ENCODE measurements at regions not wholly inside any gene's neighbourhood (a gene's known extent, or its start where the extent isn't known, plus 50 kb on each side); places are given as distances from the start of the nearest gene placed in this dataset.

DNA sequence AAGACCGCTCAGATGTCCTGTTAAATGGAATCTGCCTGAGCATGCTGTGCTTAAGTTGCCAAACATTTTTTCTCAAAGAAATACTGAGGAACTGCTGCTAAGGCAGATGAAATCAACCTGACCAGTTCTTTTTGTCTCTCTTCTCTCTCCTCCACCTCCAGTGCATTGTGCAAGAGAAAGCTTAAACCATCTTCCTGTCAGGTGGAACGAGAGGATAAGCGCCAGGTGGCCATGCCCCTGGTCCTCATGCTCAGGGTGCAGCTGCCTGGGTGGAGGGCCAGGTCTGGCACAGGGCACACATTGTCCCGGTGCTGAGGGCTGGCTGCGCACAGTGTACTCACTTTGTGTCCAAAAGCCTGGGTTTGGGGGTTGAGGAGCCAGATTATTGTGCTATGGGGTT lies 176.2 kb upstream of the TP63 start:
- DNase-seq (ENCODE audit: low spot score) (no peak), ATAC-seq (no peak)

DNA sequence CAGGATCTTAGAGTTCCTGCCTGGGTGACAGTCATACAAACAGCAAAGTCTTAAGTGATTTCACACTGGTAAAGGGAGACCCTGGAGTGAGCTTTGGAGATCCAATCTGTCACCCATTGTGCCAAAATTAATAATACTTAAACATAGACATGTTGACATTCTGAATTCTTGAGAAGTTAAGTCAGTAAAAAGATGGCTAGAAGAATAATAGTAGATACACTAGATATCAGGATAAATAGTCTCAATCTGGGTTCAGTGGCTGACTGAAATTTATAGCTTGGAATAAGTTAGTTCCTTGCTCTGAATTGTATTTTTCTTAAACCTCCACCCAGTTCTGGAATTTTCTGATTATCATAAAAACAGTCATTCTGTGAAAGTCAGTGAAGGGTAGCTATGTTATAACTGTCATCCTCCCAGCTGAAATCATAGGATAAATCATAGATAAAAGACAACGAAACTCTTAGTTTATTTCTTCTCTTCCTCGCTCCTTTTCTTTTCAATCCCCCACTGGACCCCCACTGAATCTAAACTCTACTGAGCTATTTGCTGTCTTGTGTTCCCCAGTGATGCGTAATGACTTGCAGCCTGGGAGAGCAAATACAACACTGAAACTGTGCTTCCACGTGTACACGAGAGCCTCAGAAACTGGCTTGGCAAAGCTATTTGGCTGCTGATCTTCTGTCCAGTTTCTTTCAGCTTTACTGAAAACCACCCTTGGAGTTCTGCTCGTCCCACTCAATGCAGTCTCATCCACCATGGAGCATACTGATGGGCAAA lies 175.4 kb upstream of the TP63 start:
- no peak for ATAC-seq
- no peak for DNase-seq (ENCODE audit: low spot score)

DNA sequence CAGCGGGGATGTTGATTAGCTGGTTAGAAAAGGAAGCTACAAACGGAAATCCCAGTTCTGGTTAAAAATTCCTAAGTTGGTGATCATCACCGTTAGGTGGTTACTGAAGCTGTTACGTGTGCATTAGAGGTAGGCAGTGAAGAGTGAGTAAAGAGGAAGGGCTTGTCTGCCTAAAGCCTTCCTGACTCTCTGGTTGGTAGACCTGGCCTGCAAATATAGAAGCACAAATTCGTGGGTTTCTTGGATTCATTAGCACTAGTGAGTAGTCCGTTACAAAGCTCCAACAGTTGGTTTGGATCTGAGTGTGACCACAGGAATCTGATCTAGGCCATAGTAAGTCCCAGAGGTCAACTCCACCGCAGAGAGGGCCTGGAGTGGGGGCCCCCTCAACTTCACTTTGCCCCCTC lies 174.0 kb upstream of the TP63 start:
- DNase-seq (ENCODE audit: low spot score) (no peak), ATAC-seq (no peak)

DNA sequence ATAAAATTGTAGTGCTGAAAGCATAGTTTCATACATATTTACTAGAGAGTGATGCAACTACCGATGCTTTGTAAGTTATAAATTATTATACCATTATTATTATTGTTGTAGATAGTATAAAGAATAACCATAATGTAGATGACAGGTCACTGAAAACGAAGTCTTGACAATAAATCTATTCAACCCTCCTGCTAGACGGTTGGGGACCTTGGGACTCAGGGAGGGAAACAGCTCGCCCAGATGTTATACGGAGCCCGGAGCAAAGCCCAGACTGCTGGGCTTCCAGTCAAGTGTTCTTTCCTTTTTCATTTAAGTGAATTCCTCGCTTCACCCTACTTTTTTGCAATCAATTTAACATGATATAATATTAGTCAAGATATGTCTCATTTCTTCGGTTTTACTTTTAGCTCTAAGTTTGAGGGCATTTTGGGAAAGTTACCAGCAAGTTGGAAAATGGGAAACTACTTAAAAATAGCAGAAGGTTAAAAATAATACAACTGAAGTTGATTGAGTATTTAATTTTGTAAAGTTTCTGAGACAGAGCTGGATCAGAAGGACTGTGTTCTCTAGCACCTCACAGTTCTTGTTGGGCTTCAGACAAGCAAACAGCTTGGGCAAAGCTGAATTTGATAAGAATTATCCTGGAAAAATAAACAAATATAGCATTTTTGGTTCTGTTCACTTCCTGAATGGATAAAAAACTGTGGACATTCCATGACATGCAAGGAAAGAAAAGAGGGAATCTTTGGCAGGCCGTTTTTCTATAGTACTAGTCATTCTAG lies 173.4 kb upstream of the TP63 start:
- ATAC-seq (no peak), DNase-seq (ENCODE audit: low spot score) (no peak)

DNA sequence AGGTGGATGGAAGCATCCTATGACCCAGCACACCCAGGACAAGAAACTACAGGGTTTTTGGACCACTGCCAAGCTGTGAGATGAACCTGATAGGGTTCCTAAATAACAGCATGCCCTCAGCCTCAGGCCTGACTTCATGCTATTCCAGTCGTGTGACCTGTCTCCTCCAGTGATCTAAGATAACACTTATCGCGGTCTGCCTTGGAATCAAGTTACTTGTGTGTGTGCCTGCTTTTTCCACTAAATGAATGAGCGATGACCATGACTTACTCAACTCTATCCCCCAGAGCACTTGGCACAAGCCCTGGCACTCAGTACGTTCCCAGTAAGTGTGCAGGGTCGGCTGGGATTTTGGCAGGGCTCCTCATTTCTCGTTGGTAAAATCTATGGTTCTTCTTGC lies 172.7 kb upstream of the TP63 start:
- ATAC-seq (no peak), DNase-seq (ENCODE audit: low spot score) (no peak)

DNA sequence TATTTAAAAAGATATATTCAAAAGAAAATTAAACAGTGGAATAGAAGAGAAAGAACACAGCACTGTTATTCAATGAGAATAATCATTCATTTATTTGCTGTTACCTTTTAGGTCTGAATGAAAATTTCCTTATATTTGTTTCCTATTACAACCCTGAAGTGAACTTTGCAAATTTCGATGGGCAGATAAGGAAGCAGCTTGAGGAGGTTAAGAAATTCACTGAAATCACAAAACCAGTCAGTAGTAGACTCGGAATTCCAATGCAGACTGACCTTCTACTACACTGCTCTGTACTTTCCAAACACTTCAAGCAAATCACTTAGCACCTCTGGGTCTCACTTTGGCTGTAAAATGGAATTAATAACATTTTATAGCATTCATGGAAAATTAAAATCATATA lies 172.0 kb upstream of the TP63 start:
- DNase-seq (ENCODE audit: low spot score) = no peak
- ATAC-seq = no peak

DNA sequence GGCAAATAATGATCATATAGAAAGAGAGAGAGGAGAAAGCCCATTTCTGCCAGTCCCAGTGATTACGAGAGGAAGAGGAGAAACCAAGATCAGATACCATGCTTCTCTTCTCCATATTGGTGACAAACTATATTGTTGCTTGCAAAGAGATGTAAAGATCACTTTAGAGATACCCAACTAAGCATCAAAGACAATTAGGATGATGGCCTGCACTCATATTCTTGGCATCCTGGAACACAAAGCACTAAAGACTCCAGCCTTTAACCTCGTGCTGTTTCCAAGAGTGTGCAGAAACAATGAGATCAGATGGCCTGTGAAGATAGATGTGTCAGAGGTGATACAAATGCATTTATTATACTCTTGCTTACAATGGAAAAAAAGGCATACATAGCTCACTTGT lies 170.7 kb upstream of the TP63 start:
- ATAC-seq (no peak), DNase-seq (ENCODE audit: low spot score) (no peak)

DNA sequence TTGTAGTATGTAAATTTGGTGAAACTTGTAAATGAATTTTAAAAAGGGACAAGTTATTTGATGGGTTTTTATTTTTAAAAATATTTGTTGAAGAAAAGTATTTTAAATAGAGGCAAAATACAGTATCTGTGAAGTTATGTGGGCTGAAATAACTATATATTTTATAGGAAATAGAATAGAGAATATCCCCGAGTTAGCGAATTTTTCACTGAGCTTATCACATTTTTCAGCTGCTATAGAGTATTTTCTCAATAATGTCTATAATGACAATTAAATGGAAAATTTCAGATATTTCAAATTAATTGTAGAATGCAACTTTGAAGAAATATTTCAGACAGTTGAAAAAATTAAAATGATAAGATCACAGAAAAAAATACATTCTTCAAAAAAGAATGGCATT lies 166.4 kb upstream of the TP63 start:
- ATAC-seq (no peak), DNase-seq (ENCODE audit: low spot score) (no peak)

DNA sequence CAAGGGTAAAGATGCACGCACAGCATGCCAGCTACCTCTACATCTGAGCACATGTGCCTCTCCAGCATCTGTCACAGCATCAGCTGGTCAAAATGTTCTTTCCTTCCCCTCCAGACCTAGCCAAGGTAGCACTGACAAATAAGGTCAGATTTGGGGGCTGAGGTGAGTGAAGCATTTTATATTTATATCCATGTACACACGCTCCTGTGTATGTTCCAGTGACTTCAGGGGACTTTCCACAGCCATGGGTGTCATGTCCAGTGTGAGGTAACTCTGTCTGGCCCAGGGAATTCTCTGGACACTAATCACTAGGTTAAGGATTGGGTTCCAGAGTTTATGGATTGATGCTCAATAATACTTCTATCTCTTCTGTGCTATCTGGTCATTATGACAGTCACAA lies 165.2 kb upstream of the TP63 start:
- ATAC-seq (no peak), DNase-seq (ENCODE audit: low spot score) (no peak)

DNA sequence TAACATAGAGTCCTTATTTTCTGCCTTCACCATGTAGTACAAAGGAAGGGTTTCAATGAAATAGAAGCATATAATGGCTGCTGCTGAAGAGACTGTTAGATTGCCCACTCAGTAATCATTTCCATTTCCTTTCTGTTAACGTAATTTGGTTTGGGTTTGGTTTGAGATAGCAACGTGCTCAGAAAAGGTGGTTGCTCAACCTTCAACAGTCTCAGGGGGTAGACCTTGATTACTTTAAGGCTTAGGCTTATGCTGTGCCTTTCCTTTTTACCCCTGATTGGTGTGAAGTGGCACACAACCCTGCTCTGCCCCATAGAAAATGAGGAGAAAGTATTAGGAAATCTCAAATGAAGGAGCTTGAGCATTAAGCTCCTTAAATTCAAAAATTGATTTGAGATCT lies 163.7 kb upstream of the TP63 start:
- ATAC-seq (no peak), DNase-seq (ENCODE audit: low spot score) (no peak)

DNA sequence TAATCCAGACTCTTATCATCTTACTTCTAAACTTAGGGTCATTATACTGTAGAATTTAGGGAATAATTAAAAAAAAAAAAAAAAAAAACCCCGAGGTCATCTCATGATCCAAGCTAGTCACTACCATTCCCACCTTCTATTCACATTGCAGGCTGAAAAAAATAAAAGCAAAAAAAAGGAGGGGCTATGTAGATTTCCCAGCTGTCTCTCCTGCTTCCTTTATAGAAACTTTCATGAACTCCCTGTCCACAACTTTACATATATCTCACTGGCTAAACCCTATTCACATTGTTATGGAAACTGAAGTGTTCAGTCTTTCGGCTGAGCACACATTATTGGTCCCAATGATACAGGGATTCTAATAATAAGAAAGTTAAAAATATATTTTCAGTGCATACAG lies 156.2 kb upstream of the TP63 start:
- ATAC-seq = no peak
- DNase-seq (ENCODE audit: low spot score) = no peak

DNA sequence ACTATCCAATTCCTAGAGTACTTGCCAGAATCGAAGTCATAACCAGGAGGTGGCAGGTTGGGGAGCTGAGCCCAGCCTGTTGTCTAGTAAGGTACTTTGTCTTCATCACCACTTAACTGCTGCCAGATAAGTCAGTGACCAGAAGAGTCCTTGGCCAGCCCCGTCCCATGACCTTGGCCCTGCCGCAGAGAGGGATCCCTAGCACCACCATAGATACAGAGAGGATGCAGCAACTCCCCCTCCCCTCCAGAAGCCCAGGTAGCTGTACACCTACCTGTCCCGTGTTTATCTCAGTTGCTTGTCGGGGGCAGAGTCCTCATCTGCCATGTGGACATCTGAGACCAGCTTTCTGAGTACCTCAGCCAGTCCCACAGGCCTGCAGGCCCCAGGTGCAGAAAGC lies 153.6 kb upstream of the TP63 start:
- DNase-seq (ENCODE audit: low spot score) (no peak), ATAC-seq (no peak)

DNA sequence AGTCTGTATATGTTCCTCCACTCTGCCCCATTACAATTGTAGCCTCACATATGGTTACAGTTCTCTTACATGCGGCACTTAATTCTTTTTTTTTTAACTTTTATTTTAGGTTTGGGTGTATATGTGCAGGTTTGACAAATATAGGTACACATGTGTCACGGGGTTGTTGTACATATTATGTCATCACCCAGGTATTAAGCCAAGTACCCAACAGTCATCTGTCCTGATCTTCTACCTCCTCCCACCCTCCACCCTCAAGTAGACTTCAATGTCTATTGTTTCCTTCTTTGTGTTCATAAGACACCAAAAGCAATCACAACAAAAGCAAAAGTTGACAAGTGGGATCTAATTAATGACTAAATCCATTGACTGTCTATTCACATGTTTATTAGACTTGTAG lies 144.6 kb upstream of the TP63 start:
- no peak for DNase-seq (ENCODE audit: low spot score)
- ATAC-seq = no peak

DNA sequence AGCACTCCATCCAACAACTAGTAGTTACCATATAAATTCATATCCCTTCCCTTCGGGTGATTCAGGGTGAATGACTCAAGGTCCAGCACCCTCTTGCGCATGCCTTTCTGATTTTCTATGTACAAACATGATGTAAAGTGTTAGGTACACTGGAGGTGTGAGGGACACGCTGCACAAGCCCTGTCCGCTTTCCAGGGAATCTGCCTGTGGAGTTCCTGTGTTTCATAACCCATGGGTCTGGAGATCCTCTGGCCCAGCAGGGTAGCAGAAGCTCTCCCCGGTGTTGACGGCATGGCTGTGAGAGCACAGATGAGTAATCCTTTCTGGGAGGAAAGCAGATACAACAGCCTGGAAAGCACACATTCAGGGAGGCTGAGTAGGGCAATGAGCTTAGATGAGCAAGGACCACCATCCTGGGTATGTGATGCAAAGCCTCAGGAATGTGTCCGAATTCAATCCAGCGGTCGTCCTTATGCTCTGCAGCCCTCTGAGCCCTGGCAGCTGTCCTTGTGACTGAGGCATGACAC lies 142.9 kb upstream of the TP63 start:
- no peak for ATAC-seq

DNA sequence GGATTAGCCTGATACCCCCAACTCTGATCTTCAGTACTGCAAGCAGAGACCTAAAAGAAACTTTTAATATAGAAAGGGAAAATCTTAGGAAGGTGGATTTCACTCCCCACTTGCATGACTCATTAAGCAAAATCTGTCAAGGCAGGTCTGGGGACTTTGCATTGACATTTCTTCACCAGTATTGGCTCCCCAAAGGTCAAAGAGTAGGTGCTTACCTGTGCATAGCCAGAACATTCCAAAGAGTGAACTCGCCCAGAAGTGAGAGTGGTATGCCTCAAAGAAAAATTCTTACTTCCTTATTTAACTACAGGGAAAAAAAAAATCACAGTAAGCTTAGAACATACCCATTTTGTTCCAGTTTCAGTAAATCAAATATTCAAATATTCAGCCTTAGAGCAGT lies 140.9 kb upstream of the TP63 start:
- no peak for ATAC-seq

More for the DNA sequence above, 142.9 kb upstream of the TP63 start:
- no peak for DNase-seq (ENCODE audit: low spot score)

DNA sequence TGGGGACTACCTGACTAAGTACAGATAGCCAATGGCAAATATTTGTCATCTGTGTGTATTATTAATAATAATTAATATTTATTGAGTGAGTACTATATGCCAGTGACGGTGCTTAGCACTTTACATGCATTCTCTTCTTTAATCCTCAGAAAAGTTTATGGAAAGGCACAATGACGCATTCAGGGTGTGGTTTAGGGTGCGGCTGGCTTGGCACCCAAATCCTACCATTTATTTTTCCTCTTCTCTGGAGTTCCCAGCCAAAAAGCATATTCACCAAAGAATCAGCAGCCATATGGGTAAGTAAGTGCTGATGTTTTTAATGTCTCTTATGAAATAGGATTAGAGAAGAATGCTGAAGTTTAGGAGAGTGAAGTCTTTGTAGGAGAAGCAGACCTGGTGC lies 140.4 kb upstream of the TP63 start:
- ATAC-seq (no peak), DNase-seq (ENCODE audit: low spot score) (no peak)

More for the DNA sequence above, 140.9 kb upstream of the TP63 start:
- no peak for DNase-seq (ENCODE audit: low spot score)

DNA sequence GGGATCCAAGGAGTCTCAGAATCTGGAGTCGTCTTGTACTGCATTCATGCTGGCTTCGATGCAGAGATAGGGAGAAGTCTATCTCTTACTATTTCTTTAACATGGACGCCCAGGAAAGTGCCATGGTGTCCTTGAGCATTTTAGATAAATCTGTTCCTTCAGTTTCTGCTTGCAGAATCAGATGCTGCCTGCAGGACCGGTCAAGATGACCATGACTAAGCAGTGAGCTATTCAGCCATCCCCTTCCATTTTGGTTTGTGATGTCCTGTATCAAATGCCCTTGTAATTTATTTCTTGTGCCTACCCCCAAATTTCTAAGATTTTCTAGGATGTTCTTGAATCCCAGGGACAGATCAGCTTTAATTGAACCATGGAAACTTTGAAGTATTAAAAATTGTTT lies 139.4 kb upstream of the TP63 start:
- DNase-seq (ENCODE audit: low spot score) (no peak), ATAC-seq (no peak)

DNA sequence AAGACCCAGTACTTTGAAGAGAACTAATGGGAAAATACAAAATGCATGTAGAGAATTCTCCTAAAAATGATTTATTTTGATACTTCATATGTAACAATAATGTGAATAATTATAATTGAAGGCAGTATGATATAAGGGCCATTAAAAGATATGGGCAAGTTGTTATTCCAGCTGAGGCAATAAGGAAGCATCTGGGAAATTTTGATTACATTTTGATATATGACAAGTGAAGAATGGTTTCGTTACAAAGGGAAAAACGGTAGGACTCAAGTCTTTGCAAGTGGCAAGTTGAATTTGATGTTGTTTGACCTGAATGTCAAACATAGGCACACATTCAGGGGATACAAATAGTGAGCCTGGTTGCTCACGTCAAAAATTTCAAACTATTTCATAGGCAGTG lies 137.9 kb upstream of the TP63 start:
- ATAC-seq = no peak
- DNase-seq (ENCODE audit: low spot score) = no peak

DNA sequence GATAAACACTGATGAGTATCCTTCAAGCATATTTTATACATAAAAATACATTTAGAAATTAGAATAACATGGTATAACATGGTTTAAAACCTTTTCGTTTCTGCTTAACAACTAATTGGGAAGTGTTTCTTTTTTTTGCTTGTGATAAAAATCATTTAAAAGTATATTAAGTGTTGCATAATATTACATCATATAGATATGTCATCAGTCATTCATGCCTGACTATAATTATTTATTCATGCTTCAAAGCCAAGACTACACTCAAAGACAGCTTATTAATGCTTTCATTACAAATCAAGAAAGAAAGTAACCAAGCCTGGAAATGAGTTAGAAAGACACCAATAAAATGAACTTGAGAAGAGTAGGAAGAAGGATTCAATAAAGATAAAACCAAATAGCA lies 136.6 kb upstream of the TP63 start:
- no peak for DNase-seq (ENCODE audit: low spot score)
- ATAC-seq = no peak

DNA sequence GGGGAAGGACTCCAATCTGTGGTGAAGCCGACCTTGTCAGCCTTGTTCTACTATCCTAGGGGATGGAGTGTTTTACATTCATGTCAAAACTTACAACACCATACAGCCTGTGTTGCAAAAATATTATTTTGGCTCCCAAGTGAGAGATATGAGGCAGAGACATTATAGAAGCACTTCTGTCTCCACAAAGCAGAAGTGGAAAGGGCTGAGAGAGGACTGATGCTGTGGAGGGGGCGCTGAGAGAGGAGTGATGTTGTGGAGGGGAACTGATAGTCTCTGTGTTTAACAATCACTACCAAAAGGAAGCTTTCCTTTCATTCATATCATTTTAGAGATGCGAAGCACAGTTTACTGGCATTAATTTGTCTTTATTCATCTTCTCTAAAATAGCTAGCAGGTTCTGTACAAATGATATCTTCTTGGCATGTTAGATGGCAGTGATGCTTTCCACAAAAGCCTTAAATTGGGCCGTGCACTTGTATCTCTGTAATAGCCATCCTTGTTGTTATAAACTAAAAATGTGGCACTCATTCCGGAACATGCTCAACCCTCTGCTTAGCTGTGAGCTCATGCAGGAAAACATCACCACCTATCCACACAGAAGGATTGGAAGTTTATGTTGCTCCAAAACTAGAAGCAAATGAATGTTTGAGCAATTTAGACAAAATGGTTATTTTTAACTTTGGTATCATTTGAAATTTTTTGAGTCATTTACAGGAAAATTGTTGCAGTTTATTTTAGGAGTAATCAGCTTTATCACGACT lies 134.6 kb upstream of the TP63 start:
- DNase-seq (ENCODE audit: low spot score) = no peak
- no peak for ATAC-seq

DNA sequence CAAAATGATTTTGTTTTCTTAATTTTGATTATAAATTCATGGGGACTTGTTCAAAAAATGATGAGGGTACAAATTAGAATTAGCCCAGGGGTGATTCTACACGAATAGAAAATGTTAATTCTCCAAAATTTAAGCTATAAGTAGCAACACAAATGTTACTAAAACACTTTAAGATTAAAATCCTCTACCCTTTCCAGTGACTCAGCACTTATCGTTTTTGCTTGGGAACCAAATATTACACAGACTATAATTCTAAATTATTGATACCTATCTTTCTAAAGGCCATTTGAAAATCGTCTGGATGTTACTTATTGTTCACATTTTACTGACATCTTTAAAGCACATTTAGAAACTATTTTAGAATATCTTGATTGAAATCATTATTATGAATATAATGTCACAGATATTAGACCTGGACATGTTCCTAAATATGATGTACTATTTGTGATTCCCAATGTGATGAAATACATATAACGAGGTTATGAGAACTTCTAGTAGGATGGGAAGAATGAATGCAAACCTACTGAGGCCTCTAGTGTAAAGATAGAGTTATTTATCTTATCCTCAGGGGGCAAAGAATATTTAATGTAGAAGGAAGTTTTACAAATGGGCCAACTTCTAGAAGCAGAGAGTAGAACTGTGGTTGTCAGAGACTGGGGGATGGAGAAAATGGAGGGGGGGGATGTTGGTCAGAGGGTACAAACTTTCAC lies 132.0 kb upstream of the TP63 start:
- no peak for DNase-seq (ENCODE audit: low spot score)
- no peak for ATAC-seq

Measured in left lobe of liver (tissue), 2 donors.